ENCODE measurements at regions not wholly inside any gene's neighbourhood (a gene's known extent, or its start where the extent isn't known, plus 50 kb on each side); places are given as distances from the start of the nearest gene placed in this dataset.

DNA sequence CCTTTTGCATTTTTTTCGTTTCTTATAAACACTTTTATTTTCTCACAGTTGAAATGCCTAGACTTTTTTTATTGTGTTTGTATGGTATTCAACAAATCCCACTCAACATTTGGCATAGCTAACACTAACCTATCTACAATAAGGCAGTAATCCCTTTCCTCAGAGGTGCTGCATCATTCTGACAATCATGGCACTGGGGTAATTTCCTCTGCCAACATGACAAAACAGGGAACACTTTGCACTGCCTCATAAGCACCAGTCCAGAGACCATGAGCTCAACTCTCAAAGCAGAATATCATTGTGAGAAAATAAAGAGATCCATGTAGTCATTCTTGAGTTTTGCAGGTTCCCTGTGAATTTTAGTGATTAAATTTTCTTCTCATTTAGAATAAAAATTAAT lies 183.8 kb upstream of the INTU start:
- Histone ChIP-seq H3K79me2 (ENCODE audit: control insufficient read depth, low read length) (no peaks in the 10 kb centered on the region), H3K4me1 (ENCODE audit: control insufficient read depth, low read length) (no peaks in the 10 kb centered on the region), H3K9me2 (replicated peaks; ENCODE audit: control insufficient read depth, low read length) (no peaks in the 10 kb centered on the region)

GRCh38 chr4:127449449-127449848 lies 183.3 kb upstream of the INTU start:
- Histone ChIP-seq H3K27ac (ENCODE audit: low read depth, low read length) (no peak overlapping the region), H3K4me1 (ENCODE audit: control insufficient read depth, low read length) (no peaks in the 10 kb centered on the region), H3K27me3 (ENCODE audit: control insufficient read depth, low read length) (no peaks in the 10 kb centered on the region), H3K9me2 (replicated peaks; ENCODE audit: control insufficient read depth, low read length) (no peaks in the 10 kb centered on the region), H3F3A (ENCODE audit: control insufficient read depth, insufficient read depth) (no peaks in the 10 kb centered on the region), H3K79me2 (ENCODE audit: control insufficient read depth, low read length) (no peaks in the 10 kb centered on the region), H3K4me3 (ENCODE audit: low read length) (no peak overlapping the region), H4K20me1 (ENCODE audit: control insufficient read depth, insufficient read depth, low read depth, low read length) (no peaks in the 10 kb centered on the region), H3K9me3 (ENCODE audit: control insufficient read depth, insufficient read depth, low read length) (no peaks in the 10 kb centered on the region), H3K4me2 (ENCODE audit: low read length) (no peak overlapping the region), H3K36me3 (ENCODE audit: control insufficient read depth, low read length) (no peaks in the 10 kb centered on the region)
- TF ChIP-seq EZH2phosphoT487 (IDR thresholded peaks at IDR 0.05; ENCODE audit: borderline replicate concordance, low read length) = no peak
- TF ChIP-seq, protein P1, sequence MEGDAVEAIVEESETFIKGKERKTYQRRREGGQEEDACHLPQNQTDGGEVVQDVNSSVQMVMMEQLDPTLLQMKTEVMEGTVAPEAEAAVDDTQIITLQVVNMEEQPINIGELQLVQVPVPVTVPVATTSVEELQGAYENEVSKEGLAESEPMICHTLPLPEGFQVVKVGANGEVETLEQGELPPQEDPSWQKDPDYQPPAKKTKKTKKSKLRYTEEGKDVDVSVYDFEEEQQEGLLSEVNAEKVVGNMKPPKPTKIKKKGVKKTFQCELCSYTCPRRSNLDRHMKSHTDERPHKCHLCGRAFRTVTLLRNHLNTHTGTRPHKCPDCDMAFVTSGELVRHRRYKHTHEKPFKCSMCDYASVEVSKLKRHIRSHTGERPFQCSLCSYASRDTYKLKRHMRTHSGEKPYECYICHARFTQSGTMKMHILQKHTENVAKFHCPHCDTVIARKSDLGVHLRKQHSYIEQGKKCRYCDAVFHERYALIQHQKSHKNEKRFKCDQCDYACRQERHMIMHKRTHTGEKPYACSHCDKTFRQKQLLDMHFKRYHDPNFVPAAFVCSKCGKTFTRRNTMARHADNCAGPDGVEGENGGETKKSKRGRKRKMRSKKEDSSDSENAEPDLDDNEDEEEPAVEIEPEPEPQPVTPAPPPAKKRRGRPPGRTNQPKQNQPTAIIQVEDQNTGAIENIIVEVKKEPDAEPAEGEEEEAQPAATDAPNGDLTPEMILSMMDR (IDR thresholded peaks at IDR 0.05; ENCODE audit: low read depth, low read length, poor library complexity, severe bottlenecking) = no peak

More for the DNA sequence above, 183.8 kb upstream of the INTU start:
- H4K20me1 ChIP-seq (ENCODE audit: control insufficient read depth, insufficient read depth, low read depth, low read length) = no peaks in the 10 kb centered on the region
- no peak overlapping the region for H3K27ac ChIP-seq (ENCODE audit: low read depth, low read length)
- no peak overlapping the region for H3K4me2 ChIP-seq (ENCODE audit: low read length)
- no peaks in the 10 kb centered on the region for H3K27me3 ChIP-seq (ENCODE audit: control insufficient read depth, low read length)
- H3K9me3 ChIP-seq (ENCODE audit: control insufficient read depth, insufficient read depth, low read length) = no peaks in the 10 kb centered on the region
- no peaks in the 10 kb centered on the region for H3F3A ChIP-seq (ENCODE audit: control insufficient read depth, insufficient read depth)
- no peak for TF ChIP-seq EZH2phosphoT487 (IDR thresholded peaks at IDR 0.05; ENCODE audit: borderline replicate concordance, low read length)
- TF ChIP-seq, protein P1 (IDR thresholded peaks at IDR 0.05; ENCODE audit: low read depth, low read length, poor library complexity, severe bottlenecking) = no peak
- no peak overlapping the region for H3K4me3 ChIP-seq (ENCODE audit: low read length)
- H3K36me3 ChIP-seq (ENCODE audit: control insufficient read depth, low read length) = no peaks in the 10 kb centered on the region

DNA sequence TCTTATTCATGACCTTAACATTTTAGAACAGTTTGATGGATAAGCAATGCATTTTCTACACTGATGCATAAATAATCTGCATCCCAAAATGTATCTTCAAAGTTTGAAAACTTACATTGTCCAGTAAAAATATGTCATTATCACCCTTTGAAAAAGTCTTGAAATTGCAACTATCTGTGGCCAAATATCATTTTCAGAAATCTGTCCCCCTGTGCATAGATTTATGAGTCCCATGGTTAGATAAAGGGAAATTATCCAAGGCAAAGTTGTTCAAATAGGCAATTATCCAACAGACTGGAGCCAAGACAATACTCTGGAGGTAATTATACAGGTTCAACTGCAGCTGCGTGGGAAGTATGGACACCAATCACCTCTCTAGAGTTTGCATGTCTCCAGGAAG lies 182.5 kb upstream of the INTU start:
- Histone ChIP-seq H3K4me2 (ENCODE audit: low read length) (no peak overlapping the region), H3K27ac (ENCODE audit: low read depth, low read length) (no peak overlapping the region), H3K4me1 (ENCODE audit: control insufficient read depth, low read length) (no peaks in the 10 kb centered on the region), H3K79me2 (ENCODE audit: control insufficient read depth, low read length) (no peaks in the 10 kb centered on the region), H3F3A (ENCODE audit: control insufficient read depth, insufficient read depth) (no peaks in the 10 kb centered on the region), H3K27me3 (ENCODE audit: control insufficient read depth, low read length) (no peaks in the 10 kb centered on the region), H3K4me3 (ENCODE audit: low read length) (no peak overlapping the region), H3K36me3 (ENCODE audit: control insufficient read depth, low read length) (no peaks in the 10 kb centered on the region), H4K20me1 (ENCODE audit: control insufficient read depth, insufficient read depth, low read depth, low read length) (no peaks in the 10 kb centered on the region), H3K9me3 (ENCODE audit: control insufficient read depth, insufficient read depth, low read length) (no peaks in the 10 kb centered on the region), H3K9me2 (replicated peaks; ENCODE audit: control insufficient read depth, low read length) (no peaks in the 10 kb centered on the region)
- no peak for TF ChIP-seq EZH2phosphoT487 (IDR thresholded peaks at IDR 0.05; ENCODE audit: borderline replicate concordance, low read length)
- TF ChIP-seq, protein P1 (IDR thresholded peaks at IDR 0.05; ENCODE audit: low read depth, low read length, poor library complexity, severe bottlenecking) = no peak

GRCh38 chr4:127463883-127464282 lies 168.9 kb upstream of the INTU start:
- H3K4me2 ChIP-seq (ENCODE audit: low read length) = no peak overlapping the region
- TF ChIP-seq, protein P1 (IDR thresholded peaks at IDR 0.05; ENCODE audit: low read depth, low read length, poor library complexity, severe bottlenecking) = no peak
- no peak for TF ChIP-seq EZH2phosphoT487 (IDR thresholded peaks at IDR 0.05; ENCODE audit: borderline replicate concordance, low read length)
- no peaks in the 10 kb centered on the region for H3F3A ChIP-seq (ENCODE audit: control insufficient read depth, insufficient read depth)
- H3K9me2 ChIP-seq (replicated peaks; ENCODE audit: control insufficient read depth, low read length) = no peaks in the 10 kb centered on the region
- H3K36me3 ChIP-seq (ENCODE audit: control insufficient read depth, low read length) = no peaks in the 10 kb centered on the region
- H3K27ac ChIP-seq (ENCODE audit: low read depth, low read length) = no peak overlapping the region
- no peaks in the 10 kb centered on the region for H4K20me1 ChIP-seq (ENCODE audit: control insufficient read depth, insufficient read depth, low read depth, low read length)
- H3K4me1 ChIP-seq (ENCODE audit: control insufficient read depth, low read length) = no peaks in the 10 kb centered on the region
- H3K27me3 ChIP-seq (ENCODE audit: control insufficient read depth, low read length) = no peaks in the 10 kb centered on the region
- no peak overlapping the region for H3K4me3 ChIP-seq (ENCODE audit: low read length)
- H3K9me3 ChIP-seq (ENCODE audit: control insufficient read depth, insufficient read depth, low read length) = no peaks in the 10 kb centered on the region
- no peaks in the 10 kb centered on the region for H3K79me2 ChIP-seq (ENCODE audit: control insufficient read depth, low read length)
